H1 (cell line): ENCODE measurements at regions not wholly inside any gene's neighbourhood (a gene's known extent, or its start where the extent isn't known, plus 50 kb on each side); places are given as distances from the start of the nearest gene placed in this dataset.

Source experiments
- CTCF ChIA-PET: fragments of 300-600 bp; sonication (Branson Sonifier 250); formaldehyde crosslinking; loops from one replicate; lab custom pipeline; 2021; ENCODE audit not compliant: partially characterized antibody; lab: Charles Lee
- POLR2A ChIA-PET: fragments of 300-600 bp; sonication (Branson Sonifier 250); formaldehyde crosslinking; loops from one replicate; lab custom pipeline; 2021; ENCODE audit warnings: inconsistent platforms; ENCODE audit not compliant: partially characterized antibody; lab: Charles Lee
- DNase-seq, 2 experiments: peaks; one replicate each; pipeline versions ENCODE4 v3.0.0 to v3.0.0-alpha.2; 2010 to 2022; ENCODE audit warnings: low spot score in 2 of 2, low read depth in 1 of 2, mixed read lengths in 1 of 2
- FAIRE-seq: peaks from 2 replicates; lab custom pipeline; 2011; peaks lifted over from hg19 to GRCh38; lab: Jason Lieb, UNC
- H2AFZ ChIP-seq: 2 replicates; pipeline ENCODE4 v1.8.1; 2012; ENCODE audit warnings: low read length, inconsistent platforms
- H2AK5ac ChIP-seq: 2 replicates; pipeline ENCODE4 v1.6.1; 2013; ENCODE audit warnings: low read depth, low read length
- H2BK120ac ChIP-seq: replicated peaks from 2 replicates; pipeline ENCODE3; 2013; ENCODE audit warnings: low read depth, low read length, inconsistent platforms
- H2BK12ac ChIP-seq: 2 replicates; pipeline ENCODE4 v1.6.1; 2013; ENCODE audit warnings: low read depth, low read length
- H2BK15ac ChIP-seq: 2 replicates; pipeline ENCODE4 v1.6.1; 2013; ENCODE audit warnings: low read length
- H2BK20ac ChIP-seq: 2 replicates; pipeline ENCODE4 v1.6.1; 2013; ENCODE audit warnings: low read length
- H2BK5ac ChIP-seq: 2 replicates; pipeline ENCODE4 v1.6.1; 2013; ENCODE audit warnings: low read depth, low read length
- H3K14ac ChIP-seq: 2 replicates; pipeline ENCODE4 v1.6.1; 2013; ENCODE audit warnings: inconsistent platforms; ENCODE audit not compliant: insufficient read length
- H3K18ac ChIP-seq: 2 replicates; pipeline ENCODE4 v1.6.1; 2013; ENCODE audit warnings: low read length; ENCODE audit errors: extremely low read depth
- H3K23ac ChIP-seq: 2 replicates; pipeline ENCODE4 v1.6.1; 2013; ENCODE audit warnings: inconsistent platforms; ENCODE audit not compliant: insufficient read length
- H3K23me2 ChIP-seq: 2 replicates; pipeline ENCODE4 v1.6.1; 2013; ENCODE audit warnings: low read depth, low read length
- H3K27ac ChIP-seq: 2 replicates; pipeline ENCODE4 v1.6.1; 2011; ENCODE audit warnings: low read depth, low read length, inconsistent platforms
- H3K27me3 ChIP-seq, 4 experiments: replicated peaks in 1 of 4; 1 replicate in 1 of 4; 2 replicates in 3 of 4; pipeline versions ENCODE4 v1.6.1 to v1.8.1; 2011 to 2013; ENCODE audit warnings: low read length in 3 of 4, mild to moderate bottlenecking in 3 of 4, inconsistent platforms in 2 of 4, mixed read lengths in 2 of 4, moderate library complexity in 1 of 4; ENCODE audit not compliant: control insufficient read depth in 3 of 4, insufficient read depth in 3 of 4; ENCODE audit errors: extremely low read depth in 1 of 4
- H3K36me3 ChIP-seq, 4 experiments: 2 replicates each; pipeline versions ENCODE4 v1.6.1 to v1.8.1; 2011 to 2013; ENCODE audit warnings: mild to moderate bottlenecking in 4 of 4, low read length in 3 of 4, moderate library complexity in 2 of 4, control low read depth in 1 of 4, inconsistent platforms in 1 of 4; ENCODE audit not compliant: insufficient read depth in 4 of 4, control insufficient read depth in 2 of 4
- H3K4ac ChIP-seq: replicated peaks from 2 replicates; pipeline ENCODE3; 2013; ENCODE audit warnings: low read length, low read depth, mixed read lengths, inconsistent platforms; ENCODE audit not compliant: insufficient read length
- H3K4me1 ChIP-seq, 4 experiments: replicated peaks in 1 of 4; 1 replicate in 1 of 4; 2 replicates in 3 of 4; pipeline versions ENCODE4 v1.6.1 to v1.8.1; 2011 to 2013; ENCODE audit warnings: low read length in 3 of 4, inconsistent platforms in 2 of 4, mixed read lengths in 1 of 4; ENCODE audit not compliant: insufficient read depth in 4 of 4, control insufficient read depth in 3 of 4
- H3K4me2 ChIP-seq, 2 experiments: 2 replicates each; pipeline versions ENCODE4 v1.6.1 to v1.8.1; 2011 to 2013; ENCODE audit warnings: low read depth in 2 of 2, low read length in 2 of 2, control low read depth in 1 of 2, inconsistent platforms in 1 of 2, mild to moderate bottlenecking in 1 of 2; ENCODE audit not compliant: insufficient read depth in 1 of 2
- H3K4me3 ChIP-seq, 4 experiments: fragments of 200-600, 300-600 bp in 1 of 4; sonication (generic), shearing (Covaris generic), sonication (Bioruptor Twin) in 1 of 4; 2 replicates each; pipeline versions ENCODE4 v1.5.1 to v1.8.1; 2011 to 2016; ENCODE audit warnings: low read length in 4 of 4, low read depth in 3 of 4, control low read depth in 2 of 4, inconsistent platforms in 2 of 4, mild to moderate bottlenecking in 2 of 4, mixed read lengths in 1 of 4, moderate library complexity in 1 of 4; ENCODE audit not compliant: insufficient read depth in 2 of 4; ENCODE audit errors: extremely low read depth in 1 of 4
- H3K56ac ChIP-seq: replicated peaks from 2 replicates; pipeline ENCODE3; 2013; ENCODE audit warnings: low read depth, mild to moderate bottlenecking, mixed read lengths, low read length, inconsistent platforms; ENCODE audit not compliant: insufficient read length
- H3K79me1 ChIP-seq: 2 replicates; pipeline ENCODE4 v1.6.1; 2013; ENCODE audit warnings: low read depth, low read length, control low read depth
- H3K79me2 ChIP-seq, 2 experiments: 2 replicates each; pipeline versions ENCODE4 v1.6.1 to v1.8.1; 2012 to 2013; ENCODE audit warnings: low read length in 2 of 2, mild to moderate bottlenecking in 2 of 2, inconsistent platforms in 1 of 2; ENCODE audit not compliant: insufficient read depth in 2 of 2, control insufficient read depth in 1 of 2
- H3K9ac ChIP-seq, 4 experiments: replicated peaks in 1 of 4; 1 replicate in 1 of 4; 2 replicates in 3 of 4; pipeline versions ENCODE4 v1.6.1 to v1.8.1; 2011 to 2013; ENCODE audit warnings: low read depth in 3 of 4, low read length in 3 of 4, control low read depth in 2 of 4, mild to moderate bottlenecking in 2 of 4, moderate library complexity in 2 of 4, inconsistent platforms in 1 of 4; ENCODE audit errors: extremely low read depth in 1 of 4
- H3K9me3 ChIP-seq, 2 experiments: 2 replicates each; pipeline versions ENCODE4 v1.6.1 to v1.8.1; 2012 to 2013; ENCODE audit warnings: mild to moderate bottlenecking in 2 of 2, moderate library complexity in 2 of 2, control low read depth in 1 of 2, inconsistent platforms in 1 of 2, low read depth in 1 of 2, low read length in 1 of 2, mixed read lengths in 1 of 2; ENCODE audit not compliant: insufficient read depth in 2 of 2
- H4K20me1 ChIP-seq, 2 experiments: replicated peaks in 1 of 2; 2 replicates each; pipeline versions ENCODE3 to v1.8.1; 2011 to 2013; ENCODE audit warnings: inconsistent platforms in 2 of 2, low read length in 2 of 2, mild to moderate bottlenecking in 1 of 2; ENCODE audit not compliant: insufficient read depth in 2 of 2, control insufficient read depth in 1 of 2
- H4K5ac ChIP-seq: 2 replicates; pipeline ENCODE4 v1.6.1; 2013; ENCODE audit warnings: low read length, low read depth, mixed read lengths, inconsistent platforms; ENCODE audit not compliant: insufficient read length
- H4K8ac ChIP-seq: 2 replicates; pipeline ENCODE4 v1.8.0; 2013; ENCODE audit warnings: mild to moderate bottlenecking, moderate library complexity, low read length, inconsistent platforms; ENCODE audit not compliant: insufficient read depth; ENCODE audit errors: extremely low read depth
- H4K91ac ChIP-seq: replicated peaks from 2 replicates; pipeline ENCODE3; 2013; ENCODE audit warnings: low read length, mixed read lengths, inconsistent platforms; ENCODE audit not compliant: insufficient read length
- CBX5 ChIP-seq: fragments of 300-800, 300-1000 bp; sonication (generic); IDR thresholded peaks from 2 replicates; pipeline ENCODE4 v1.7.1; 2016; ENCODE audit warnings: antibody characterized with exemption, low read length, low read depth
- CBX8 ChIP-seq: fragments of 300-800, 300-1000 bp; sonication (generic); IDR thresholded peaks from 2 replicates; pipeline ENCODE4 v1.7.1; 2016; ENCODE audit warnings: low read depth, low read length, borderline replicate concordance
- EGR1 ChIP-seq: IDR thresholded peaks from 2 replicates; pipeline ENCODE4 v1.6.1; 2011; ENCODE audit warnings: low read depth, low read length, borderline replicate concordance
- JUN ChIP-seq: IDR thresholded peaks from 2 replicates; pipeline ENCODE4 v1.6.1; 2011; ENCODE audit warnings: low read depth, mild to moderate bottlenecking, improper control_type of control experiment, low read length
- NANOG ChIP-seq: IDR thresholded peaks from 2 replicates; pipeline ENCODE4 v1.6.1; 2011; ENCODE audit warnings: low read length, low read depth, mild to moderate bottlenecking, inconsistent platforms; ENCODE audit not compliant: insufficient read depth, poor library complexity, severe bottlenecking
- RNF2 ChIP-seq: fragments of 200-900, 300-1000 bp; sonication (generic); IDR thresholded peaks from 2 replicates; pipeline ENCODE4 v1.7.1; 2016; ENCODE audit warnings: borderline replicate concordance, low read depth, mild to moderate bottlenecking, antibody characterized with exemption, low read length; ENCODE audit not compliant: poor library complexity, severe bottlenecking; ENCODE audit errors: missing control alignments
- SUZ12 ChIP-seq: fragments of 200-600 bp; sonication (generic); IDR thresholded peaks from 2 replicates; pipeline ENCODE4 v1.6.1; 2012; ENCODE audit warnings: mild to moderate bottlenecking, inconsistent platforms, low read length, moderate library complexity, mixed read lengths
- TAF7 ChIP-seq: optimal IDR thresholded peaks from 2 replicates; pipeline ENCODE3; 2011; ENCODE audit warnings: low read depth, mild to moderate bottlenecking, inconsistent platforms, low read length, moderate library complexity, borderline replicate concordance
- TBP ChIP-seq: IDR thresholded peaks from 2 replicates; pipeline ENCODE4 v1.6.1; 2011; ENCODE audit warnings: low read depth, low read length, improper control_type of control experiment
- TEAD4 ChIP-seq: IDR thresholded peaks from 2 replicates; pipeline ENCODE4 v1.6.1; 2012; ENCODE audit warnings: low read depth, low read length, inconsistent platforms, mixed read lengths
- USF2 ChIP-seq: IDR thresholded peaks from 2 replicates; pipeline ENCODE4 v1.6.1; 2011; ENCODE audit warnings: low read length, improper control_type of control experiment
- WGBS, 2 experiments: shearing (Covaris generic) in 1 of 2; methylation state at CpG; one replicate each; pipeline versions ENCODE4 v1.1.6 to v1.1.7; 2013 to 2015; ENCODE audit warnings: low lambda C conversion rate in 2 of 2, mixed read lengths in 2 of 2, inconsistent platforms in 1 of 2, low coverage in 1 of 2, missing lambda C conversion rate in 1 of 2; ENCODE audit not compliant: insufficient replicate concordance in 2 of 2, insufficient coverage in 1 of 2, insufficient read length in 1 of 2; ENCODE audit errors: extremely low coverage in 1 of 2, missing lambda C conversion rate in 1 of 2; 5-methylcytosine and 5-hydroxymethylcytosine counted together

GRCh38 chr16:75909746-75910145 lies 183.5 kb upstream of the CPHXL start:
- Histone ChIP-seq H3K14ac (no peak overlapping the region), H2AFZ (no peak overlapping the region), H3K9me3 (no peaks in the 10 kb centered on the region), H4K8ac (no peak overlapping the region), H3K56ac (no peak overlapping the region), H2BK12ac (no peak overlapping the region), H3K4me2 (no peak overlapping the region), H2BK120ac (no peak overlapping the region), H4K5ac (no peak overlapping the region), H3K79me1 (no peaks in the 10 kb centered on the region), H2BK20ac (no peak overlapping the region), H4K91ac (no peak overlapping the region), H3K27ac (no peak overlapping the region), H3K4me1 (no peaks in the 10 kb centered on the region), H3K23me2 (no peaks in the 10 kb centered on the region; the same call in 1 of the 2 replicates), H3K9ac (no peak overlapping the region), H3K79me2 (no peaks in the 10 kb centered on the region), H2BK5ac (no peak overlapping the region), H3K4ac (no peak overlapping the region), H4K20me1 (no peaks in the 10 kb centered on the region), H3K23ac (no peak overlapping the region), H3K18ac (no peak overlapping the region), H2AK5ac (no peak overlapping the region), H3K36me3 (no peaks in the 10 kb centered on the region), H3K4me3 (no peak overlapping the region), H2BK15ac (no peak overlapping the region), H3K27me3 (no peaks in the 10 kb centered on the region)
- ChIA-PET POLR2A (no interaction called here), CTCF (no interaction called here)
- 90% methylated on average over 2 of the region's 2 CpGs; no CpG with 5 or more reads in 1 of the 2 experiments for WGBS, 2 experiments
- FAIRE-seq (no peak), DNase-seq (no peak)
- TF ChIP-seq JUN (no peak), TEAD4 (no peak), RNF2 (no peak), EGR1 (no peak), TAF7 (no peak), NANOG (no peak), TBP (no peak), CBX8 (no peak), USF2 (no peak), SUZ12 (no peak), CBX5 (no peak)
